GM23248 (cell line): ENCODE measurements at regions not wholly inside any gene's neighbourhood (a gene's known extent, or its start where the extent isn't known, plus 50 kb on each side); places are given as distances from the start of the nearest gene placed in this dataset.

Experiments
- EZH2 ChIP-seq: fragments of 200-600 bp; sonication (generic); IDR thresholded peaks from 2 replicates; pipeline ENCODE4 v1.6.1; 2018; ENCODE audit warnings: antibody characterized with exemption, mild to moderate bottlenecking; ENCODE audit not compliant: insufficient read depth, poor library complexity, severe bottlenecking
- EZH2phosphoT487 ChIP-seq: fragments of 200-600 bp; sonication (generic); IDR thresholded peaks from 2 replicates; pipeline ENCODE4 v1.6.1; 2018; ENCODE audit warnings: antibody characterized with exemption, moderate library complexity, mild to moderate bottlenecking, low read depth; ENCODE audit not compliant: insufficient read depth

DNA sequence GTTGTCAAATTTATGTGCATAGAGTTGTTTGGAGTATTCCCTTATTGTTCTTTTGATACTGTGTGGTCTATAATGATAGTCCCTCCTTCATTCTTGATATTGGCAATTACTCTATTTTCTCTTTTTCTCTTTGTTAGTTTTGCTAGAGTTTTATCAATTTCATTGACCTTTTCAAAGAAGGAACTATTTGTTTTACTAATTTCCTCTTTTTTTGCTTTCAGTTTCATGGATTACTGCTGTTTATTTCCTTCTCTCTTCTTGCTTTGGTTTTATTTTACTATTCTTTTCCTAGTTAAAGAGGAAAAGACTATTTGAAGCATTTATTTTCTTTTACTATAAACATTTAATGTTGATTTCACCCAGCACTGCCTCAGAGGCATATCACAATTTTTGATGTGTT is 250.9 kb upstream of the PELI2 start:
- TF ChIP-seq EZH2, result no peak
- no peak for TF ChIP-seq EZH2phosphoT487
